ENCODE measurements at regions not wholly inside any gene's neighbourhood (a gene's known extent, or its start where the extent isn't known, plus 50 kb on each side); places are given as distances from the start of the nearest gene placed in this dataset.

GRCh38 chr2:190119257-190119656, 56.7 kb upstream of the MSTN start:
- intact Hi-C loops (cut with micrococcal nuclease; ENCODE audit: unreplicated experiment), result no loop called here
- no peaks in the 10 kb centered on the region for H3K4me1 ChIP-seq (replicated peaks; ENCODE audit: insufficient read depth)
- H3K36me3 ChIP-seq (ENCODE audit: low read depth), result no peaks in the 10 kb centered on the region
- no peaks in the 10 kb centered on the region for H3K9me3 ChIP-seq (ENCODE audit: insufficient read depth, low read depth)
- CTCF ChIA-PET, result no interaction called here
- H3K4me2 ChIP-seq, result no peak overlapping the region
- no peak for TF ChIP-seq EZH2 (IDR thresholded peaks at IDR 0.05; ENCODE audit: low read depth)
- no peak for TF ChIP-seq CTCF (conservative IDR thresholded peaks at IDR 0.05)
- POLR2A ChIA-PET (ENCODE audit: unreplicated experiment), result no interaction called here
- H3F3A ChIP-seq (ENCODE audit: insufficient read depth, low read depth), result no peaks in the 10 kb centered on the region
- no peak for DNase-seq
- no peaks in the 10 kb centered on the region for H4K20me1 ChIP-seq (ENCODE audit: insufficient read depth)
- no peaks in the 10 kb centered on the region for H3K79me2 ChIP-seq (ENCODE audit: low read depth)
- no TSS peak for BruUV-seq (replicated peaks)
- H3K9me2 ChIP-seq (ENCODE audit: insufficient read depth), result no peaks in the 10 kb centered on the region
- no peaks in the 10 kb centered on the region for H3K27me3 ChIP-seq (ENCODE audit: insufficient read depth, low read depth)
- H2AFZ ChIP-seq, result no peak overlapping the region
- H3K4me3 ChIP-seq, result no peak overlapping the region
- H3K27ac ChIP-seq, result no peak overlapping the region

GRCh38 chr2:190117305-190117704, 54.8 kb upstream of the MSTN start:
- no peak for DNase-seq
- no peak overlapping the region for H3K4me3 ChIP-seq
- H3K27me3 ChIP-seq (ENCODE audit: insufficient read depth, low read depth), result no peaks in the 10 kb centered on the region
- no peaks in the 10 kb centered on the region for H3K79me2 ChIP-seq (ENCODE audit: low read depth)
- H3K4me2 ChIP-seq, result no peak overlapping the region
- no peaks in the 10 kb centered on the region for H3K36me3 ChIP-seq (ENCODE audit: low read depth)
- H3K9me2 ChIP-seq (ENCODE audit: insufficient read depth), result no peaks in the 10 kb centered on the region
- no peaks in the 10 kb centered on the region for H3K9me3 ChIP-seq (ENCODE audit: insufficient read depth, low read depth)
- ChIA-PET CTCF (no interaction called here), POLR2A (ENCODE audit: unreplicated experiment) (no interaction called here)
- no peaks in the 10 kb centered on the region for H3F3A ChIP-seq (ENCODE audit: insufficient read depth, low read depth)
- BruUV-seq (replicated peaks), result no TSS peak
- H4K20me1 ChIP-seq (ENCODE audit: insufficient read depth), result no peaks in the 10 kb centered on the region
- H3K4me1 ChIP-seq (replicated peaks; ENCODE audit: insufficient read depth), result no peaks in the 10 kb centered on the region
- TF ChIP-seq EZH2 (IDR thresholded peaks at IDR 0.05; ENCODE audit: low read depth) (no peak), CTCF (conservative IDR thresholded peaks at IDR 0.05) (no peak)
- no peak overlapping the region for H2AFZ ChIP-seq
- no peak overlapping the region for H3K27ac ChIP-seq
- intact Hi-C loops (cut with micrococcal nuclease; ENCODE audit: unreplicated experiment), result no loop called here

- intact Hi-C loops (cut with micrococcal nuclease; ENCODE audit: unreplicated experiment), result no loop called here
- H3K4me2 ChIP-seq, result no peak overlapping the region
- ChIA-PET CTCF (interaction anchor here (0.6 kb wide), 1 partner anchor 676 kb away, joined by 5 read pairs; no protein-coding TSS in a partner anchor), POLR2A (ENCODE audit: unreplicated experiment) (no interaction called here)
- H3K27me3 ChIP-seq (ENCODE audit: insufficient read depth, low read depth), result no peaks in the 10 kb centered on the region
- no peaks in the 10 kb centered on the region for H3K4me1 ChIP-seq (replicated peaks; ENCODE audit: insufficient read depth)
- H3K9me3 ChIP-seq (ENCODE audit: insufficient read depth, low read depth), result no peaks in the 10 kb centered on the region
- H3K36me3 ChIP-seq (ENCODE audit: low read depth), result no peaks in the 10 kb centered on the region
- DNase-seq, result no peak
- H4K20me1 ChIP-seq (ENCODE audit: insufficient read depth), result no peaks in the 10 kb centered on the region
- no peak overlapping the region for H3K4me3 ChIP-seq
- no peak for TF ChIP-seq CTCF (conservative IDR thresholded peaks at IDR 0.05)
- no peak for TF ChIP-seq EZH2 (IDR thresholded peaks at IDR 0.05; ENCODE audit: low read depth)
- H3K79me2 ChIP-seq (ENCODE audit: low read depth), result no peaks in the 10 kb centered on the region
- no TSS peak for BruUV-seq (replicated peaks)
- no peak overlapping the region for H3K27ac ChIP-seq
- H3K9me2 ChIP-seq (ENCODE audit: insufficient read depth), result no peaks in the 10 kb centered on the region
- H3F3A ChIP-seq (ENCODE audit: insufficient read depth, low read depth), result no peaks in the 10 kb centered on the region
- no peak overlapping the region for H2AFZ ChIP-seq
These were observed 50.5 kb upstream of the MSTN start for GRCh38 chr2:190113000-190113399.

Data from PC-9 (cell line).